GM19463 (cell line): ENCODE measurements at regions not wholly inside any gene's neighbourhood (a gene's known extent, or its start where the extent isn't known, plus 50 kb on each side); places are given as distances from the start of the nearest gene placed in this dataset.

Source experiments
- ATAC-seq: cut with Tn5 transposase; IDR thresholded peaks from one replicate; pipeline ENCODE4 v1.9.1; 2021; ENCODE audit warnings: mild to moderate bottlenecking, moderate library complexity; ENCODE audit not compliant: unreplicated experiment

GRCh38 chr10:83153714-83154113, 985.6 kb upstream of the GHITM start:
- no peak for ATAC-seq

GRCh38 chr10:83164156-83164555, 975.2 kb upstream of the GHITM start:
- ATAC-seq, result no peak

DNA sequence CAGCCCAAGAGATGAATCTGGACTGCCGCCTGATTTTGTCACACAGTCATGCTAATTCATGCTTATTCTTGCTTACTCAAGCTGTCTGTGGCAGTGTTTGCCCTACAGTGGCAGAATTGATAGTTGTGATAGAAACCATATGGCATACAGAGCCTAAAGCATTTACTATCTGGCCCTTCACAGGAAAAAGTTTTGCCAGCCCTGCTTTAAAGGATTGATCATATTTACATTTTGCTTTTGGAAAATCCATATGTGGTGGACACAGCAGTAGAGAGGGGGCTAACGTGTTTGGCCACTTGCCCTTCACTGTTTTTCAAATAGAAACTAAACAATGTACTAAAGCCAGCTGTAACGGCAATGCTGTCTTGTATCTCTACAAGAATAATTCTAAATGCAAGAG, 974.0 kb upstream of the GHITM start:
- ATAC-seq, result no peak

DNA sequence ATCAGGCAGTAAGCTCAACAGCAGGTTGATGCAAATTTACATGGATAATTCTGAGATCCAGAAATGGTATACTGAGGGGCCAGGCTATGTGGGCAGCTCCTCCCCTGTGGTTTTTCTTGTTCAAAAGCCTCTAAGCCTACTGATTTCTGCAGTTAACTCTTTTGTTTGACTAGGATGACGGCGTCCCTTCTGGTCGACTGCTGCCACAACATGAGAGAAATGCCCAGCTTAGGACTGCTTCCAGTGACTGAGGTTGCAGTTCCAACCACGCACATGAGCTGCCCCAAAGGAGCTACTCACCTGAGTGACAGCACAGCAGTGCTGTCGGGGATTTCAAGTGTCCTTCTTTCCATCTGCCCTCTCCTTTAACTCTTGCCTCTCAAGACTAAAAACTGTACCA, 973.0 kb upstream of the GHITM start:
- no peak for ATAC-seq

DNA sequence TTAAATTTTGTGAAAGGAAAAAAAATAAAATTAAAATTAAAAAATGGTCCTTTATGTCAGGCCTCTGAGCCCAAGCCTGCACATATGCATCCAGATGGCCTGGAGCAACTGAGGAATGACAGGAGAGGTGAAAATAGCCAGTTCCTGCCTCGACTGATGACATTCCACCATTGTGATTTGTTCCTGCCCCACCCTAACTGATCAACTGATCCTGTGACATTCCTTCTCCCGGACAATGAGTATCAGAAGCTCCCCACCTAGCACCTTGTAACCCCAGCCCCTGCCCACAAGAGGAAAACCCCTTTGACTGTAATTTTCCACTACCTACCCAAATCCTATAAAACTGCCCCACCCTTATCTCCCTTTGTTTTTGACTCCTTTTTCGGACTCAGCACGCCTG, 972.2 kb upstream of the GHITM start:
- no peak for ATAC-seq

GRCh38 chr10:83176901-83177300, 962.4 kb upstream of the GHITM start:
- no peak for ATAC-seq

- no peak for ATAC-seq
These were observed 960.8 kb upstream of the GHITM start for GRCh38 chr10:83178526-83178925.

DNA sequence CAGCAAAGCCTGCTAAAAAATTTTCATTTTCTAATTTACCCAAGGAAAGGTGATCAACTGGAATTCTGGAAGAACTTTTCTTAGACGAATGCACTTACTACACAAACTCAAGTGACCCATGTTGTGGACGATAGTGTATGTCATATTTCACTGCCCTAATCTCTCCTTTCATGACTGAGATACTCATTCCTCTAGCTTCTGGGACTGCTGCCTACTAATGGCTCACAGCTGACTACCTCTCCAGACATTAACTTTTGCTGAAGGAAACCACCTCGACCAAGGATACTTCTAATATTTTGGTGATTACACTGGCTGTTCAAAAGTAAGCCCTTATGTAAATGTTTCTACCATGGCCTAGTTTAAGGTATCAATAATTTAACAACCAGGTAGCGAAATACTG, 959.9 kb upstream of the GHITM start:
- ATAC-seq, result no peak

DNA sequence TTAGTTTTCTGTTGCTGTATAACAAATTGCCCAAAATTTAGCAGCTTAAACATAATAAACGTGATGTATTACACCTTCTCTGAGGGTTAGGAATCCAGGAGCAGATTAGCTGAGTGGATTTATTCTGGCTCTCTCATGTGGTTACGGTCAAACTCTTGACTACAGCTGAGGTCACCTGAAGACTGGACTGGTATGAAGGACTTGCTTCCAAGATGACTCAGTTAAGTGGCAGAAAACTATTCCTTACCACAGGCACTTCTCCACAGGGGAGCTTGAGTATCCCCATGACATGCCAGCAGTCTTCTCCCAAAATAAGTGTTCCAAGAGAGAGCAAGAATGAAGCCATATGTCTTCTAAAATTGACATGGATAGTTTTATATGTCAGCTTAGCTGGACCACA, 957.2 kb upstream of the GHITM start:
- no peak for ATAC-seq

DNA sequence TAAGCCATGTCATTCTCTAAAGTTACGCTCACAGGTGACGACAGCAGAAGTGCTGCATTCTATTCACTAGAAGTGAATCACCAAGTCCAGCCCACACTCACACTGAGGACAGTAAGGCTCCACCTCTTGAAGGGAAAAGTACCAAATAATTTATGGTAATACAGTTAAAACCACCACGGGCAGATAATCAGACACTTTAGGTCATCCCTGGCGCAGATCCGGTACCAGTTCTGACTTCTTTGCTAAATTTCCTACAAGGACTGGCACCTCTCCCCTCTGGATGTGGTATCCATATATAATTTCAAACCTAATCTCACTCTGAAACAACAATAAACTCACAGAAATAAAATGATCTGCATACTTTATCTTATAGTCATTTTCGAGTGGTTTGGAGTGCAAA, 954.7 kb upstream of the GHITM start:
- no peak for ATAC-seq

- no peak for ATAC-seq
These were observed 948.7 kb upstream of the GHITM start for GRCh38 chr10:83190614-83191013.

DNA sequence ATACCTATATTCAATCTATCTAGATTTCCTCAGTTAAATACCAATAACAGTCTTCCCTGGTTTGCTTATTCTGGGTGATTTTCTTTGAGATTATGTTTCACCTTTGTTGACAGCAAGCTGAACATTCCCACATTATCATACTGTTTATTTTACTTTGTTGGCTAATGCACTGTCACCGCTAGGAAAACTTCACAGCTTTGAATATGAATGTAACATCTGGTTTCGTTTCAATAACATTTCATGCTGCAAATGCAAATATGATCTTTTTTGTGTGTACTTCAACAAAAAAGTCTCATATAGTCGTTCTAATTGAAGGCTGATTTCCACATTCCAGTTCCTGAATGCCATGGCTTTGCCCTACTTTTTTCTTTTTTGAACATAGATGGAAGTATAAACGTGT, 946.3 kb upstream of the GHITM start:
- no peak for ATAC-seq

DNA sequence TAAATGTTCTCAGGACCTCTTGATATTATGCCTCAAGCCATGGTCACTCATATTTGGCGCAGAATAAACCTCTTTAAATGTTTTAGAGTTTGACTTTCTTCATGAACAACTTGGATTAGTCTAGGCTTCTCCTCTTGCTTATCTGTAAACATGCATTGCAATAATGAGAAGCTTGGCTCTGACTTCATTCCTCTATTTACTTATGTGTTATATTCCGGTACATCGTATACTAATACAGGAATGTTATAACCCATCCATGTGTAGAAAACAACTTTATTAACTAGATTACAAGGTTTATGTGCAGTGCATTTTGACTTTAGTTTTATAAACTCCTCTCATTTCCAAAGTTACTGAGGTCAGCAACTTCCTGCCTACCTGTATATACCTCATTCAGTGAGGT, 944.3 kb upstream of the GHITM start:
- ATAC-seq, result no peak

GRCh38 chr10:83199374-83199773, 939.9 kb upstream of the GHITM start:
- no peak for ATAC-seq

GRCh38 chr10:83205861-83206260, 933.4 kb upstream of the GHITM start:
- ATAC-seq, result no peak

DNA sequence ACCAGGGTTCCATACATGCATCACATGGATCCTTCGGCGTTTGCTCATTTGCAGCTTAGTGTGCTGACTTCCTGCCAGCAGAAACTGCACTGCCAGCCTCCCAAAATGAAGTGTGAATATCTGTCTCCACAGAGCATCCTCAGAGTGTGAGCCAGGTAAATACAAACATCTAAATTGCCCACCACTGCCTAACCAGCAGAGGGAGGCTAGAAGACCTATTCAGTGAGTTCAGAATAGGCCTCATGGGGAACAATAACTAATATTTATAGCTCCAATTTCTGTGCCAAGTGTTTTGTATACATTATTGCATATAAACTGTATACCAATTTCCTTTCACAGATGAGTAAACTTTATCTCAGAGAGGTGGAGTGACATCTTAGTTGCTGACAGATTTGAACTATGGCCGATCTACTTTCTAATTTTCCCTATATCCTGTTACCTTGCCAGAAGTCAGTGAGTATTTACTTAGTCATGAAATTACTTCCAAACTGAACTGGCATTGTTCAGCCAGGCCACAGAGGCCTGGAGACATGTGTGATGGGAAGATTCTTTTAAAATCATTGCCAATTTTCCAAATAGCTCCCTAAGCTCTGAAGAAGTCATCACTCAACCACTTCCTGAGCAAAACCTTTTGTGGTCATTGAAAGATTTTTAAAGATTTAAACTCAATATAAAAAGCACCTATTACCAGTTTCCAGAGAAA, 926.5 kb upstream of the GHITM start:
- no peak for ATAC-seq

GRCh38 chr10:83214136-83214535, 925.2 kb upstream of the GHITM start:
- no peak for ATAC-seq

DNA sequence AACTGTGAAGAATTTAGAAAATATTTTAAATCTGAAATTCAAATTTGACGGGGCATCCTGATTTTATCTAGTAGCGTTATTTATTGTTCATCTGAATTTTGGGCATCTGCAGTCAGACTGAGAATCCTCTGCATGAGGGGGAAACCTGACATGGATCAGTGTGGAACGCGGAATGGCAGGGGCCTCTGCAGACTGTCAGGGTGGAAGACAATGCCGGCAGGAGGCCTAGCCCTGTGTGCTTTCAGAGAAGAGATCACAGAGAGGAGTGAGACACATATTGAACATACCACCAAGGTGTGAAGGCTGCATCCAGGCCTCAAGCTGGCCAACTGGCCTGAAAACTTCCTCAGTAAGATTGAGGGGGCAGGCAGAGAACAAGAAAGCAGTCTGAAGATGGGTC, 921.1 kb upstream of the GHITM start:
- no peak for ATAC-seq

- no peak for ATAC-seq
These were observed 917.0 kb upstream of the GHITM start for GRCh38 chr10:83222300-83222699.

DNA sequence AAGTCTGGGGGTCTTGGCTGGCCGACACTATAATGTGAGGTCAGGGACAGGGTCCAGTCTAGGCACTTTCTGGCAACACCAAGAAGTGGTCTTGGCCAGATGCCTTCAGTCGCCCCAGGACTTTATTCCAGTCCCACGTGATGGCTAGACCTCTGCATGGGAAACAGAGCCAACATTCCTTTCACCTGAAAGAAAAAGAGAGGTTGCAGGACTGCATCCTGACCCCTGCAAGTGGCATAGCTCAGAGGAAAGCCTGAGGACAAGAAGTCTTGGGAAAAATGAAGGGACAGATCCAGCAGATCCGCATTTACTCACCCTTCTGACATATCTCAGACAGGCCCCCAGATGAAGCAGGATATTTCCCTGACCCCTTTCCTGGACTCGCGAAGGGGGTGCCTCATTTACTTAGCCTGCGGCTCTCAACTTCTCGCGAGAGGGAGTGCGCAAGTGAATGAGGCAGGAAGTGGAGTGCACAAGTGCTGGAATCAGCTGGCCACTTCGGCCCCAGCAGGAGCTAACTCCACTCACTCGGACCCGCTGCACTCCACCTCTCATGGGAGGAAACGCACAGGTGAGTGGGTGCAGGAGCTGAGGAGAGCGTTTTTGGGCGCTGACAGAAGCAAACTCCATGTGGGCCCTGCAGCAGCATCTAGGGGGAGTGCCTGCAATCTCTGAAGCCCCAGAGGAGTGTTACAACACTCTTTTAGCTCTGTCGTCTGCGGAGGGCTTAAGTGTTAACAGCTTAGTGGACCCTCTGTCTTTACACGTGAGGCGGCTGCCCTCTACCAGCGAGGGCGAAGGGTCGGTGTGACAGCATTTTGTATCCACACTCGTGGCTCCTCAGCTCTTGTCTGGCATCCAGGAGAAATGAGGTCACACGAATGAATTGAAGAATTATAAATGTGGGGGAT, 916.2 kb upstream of the GHITM start:
- no peak for ATAC-seq

GRCh38 chr10:83225781-83226180, 913.5 kb upstream of the GHITM start:
- no peak for ATAC-seq

- no peak for ATAC-seq
These were observed 909.3 kb upstream of the GHITM start for GRCh38 chr10:83229991-83230390.
